RKO (cell line): ENCODE measurements at regions not wholly inside any gene's neighbourhood (a gene's known extent, or its start where the extent isn't known, plus 50 kb on each side); places are given as distances from the start of the nearest gene placed in this dataset.

Experiments
- DNase-seq: peaks from one replicate; pipeline ENCODE4 v3.0.0-alpha.2; 2016; ENCODE audit warnings: low spot score

DNA sequence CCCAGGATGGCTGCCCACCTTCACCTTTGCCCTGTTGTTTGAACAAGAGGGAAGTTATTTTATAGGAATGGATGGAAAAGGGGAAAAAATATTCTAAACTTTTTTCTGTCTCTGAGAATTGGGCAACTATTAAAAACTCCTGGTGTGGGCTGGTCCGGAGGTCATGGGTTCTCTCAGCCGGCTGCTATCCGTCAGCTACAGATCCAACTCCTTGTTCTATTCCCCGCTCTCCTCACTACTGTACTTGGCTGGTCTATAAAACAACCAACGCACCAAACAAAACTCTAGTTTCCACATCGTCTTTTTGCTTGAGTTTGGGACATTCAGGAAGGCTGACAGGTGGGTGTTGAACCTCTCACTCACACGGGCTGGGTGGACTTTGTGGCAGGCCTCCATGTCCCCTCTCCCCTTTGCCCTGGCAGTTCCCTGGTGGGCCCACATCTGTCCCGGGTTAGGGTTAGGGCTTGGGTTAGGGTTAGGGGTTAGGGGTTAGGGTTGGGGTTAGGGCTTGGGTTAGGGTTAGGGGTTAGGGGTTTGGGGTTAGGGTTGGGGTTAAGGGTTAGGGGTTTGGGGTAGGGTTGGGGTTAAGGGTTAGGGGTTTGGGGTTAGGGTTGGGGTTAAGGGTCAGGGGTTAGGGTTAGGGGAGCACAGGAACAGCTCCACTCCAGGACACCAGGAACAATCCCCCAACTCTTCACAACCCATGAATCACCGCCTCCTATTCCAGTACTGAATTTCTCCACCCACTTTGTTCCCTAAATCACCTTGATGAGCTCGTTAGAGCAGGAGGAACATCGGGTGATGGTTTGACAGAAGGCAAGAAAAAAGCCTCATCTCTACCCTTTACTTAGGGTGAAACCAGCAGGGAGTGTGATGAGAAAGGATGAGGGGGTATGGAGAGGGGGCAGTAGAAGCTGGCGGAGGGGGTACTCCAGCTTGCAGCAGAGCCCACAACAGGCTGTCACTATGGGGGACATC, 302.1 kb upstream of the IRX4 start:
- no peak for DNase-seq

DNA sequence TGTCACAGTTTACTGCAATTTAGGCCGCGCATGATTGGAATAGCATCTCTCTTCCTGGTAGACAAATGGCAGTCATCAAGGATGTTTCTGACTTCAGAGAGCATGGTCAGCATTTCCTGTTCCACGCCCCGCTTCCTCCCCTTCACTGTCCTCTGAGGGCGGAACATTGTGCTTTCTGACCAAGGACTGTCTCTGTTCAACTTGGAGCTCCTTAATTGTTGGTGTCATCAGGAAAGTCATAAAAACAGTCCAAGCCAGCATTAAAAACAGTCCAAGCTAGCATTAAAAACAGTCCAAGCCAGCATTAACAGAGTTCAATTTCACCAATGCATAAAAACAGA, 301.3 kb upstream of the IRX4 start:
- DNase-seq = no peak

DNA sequence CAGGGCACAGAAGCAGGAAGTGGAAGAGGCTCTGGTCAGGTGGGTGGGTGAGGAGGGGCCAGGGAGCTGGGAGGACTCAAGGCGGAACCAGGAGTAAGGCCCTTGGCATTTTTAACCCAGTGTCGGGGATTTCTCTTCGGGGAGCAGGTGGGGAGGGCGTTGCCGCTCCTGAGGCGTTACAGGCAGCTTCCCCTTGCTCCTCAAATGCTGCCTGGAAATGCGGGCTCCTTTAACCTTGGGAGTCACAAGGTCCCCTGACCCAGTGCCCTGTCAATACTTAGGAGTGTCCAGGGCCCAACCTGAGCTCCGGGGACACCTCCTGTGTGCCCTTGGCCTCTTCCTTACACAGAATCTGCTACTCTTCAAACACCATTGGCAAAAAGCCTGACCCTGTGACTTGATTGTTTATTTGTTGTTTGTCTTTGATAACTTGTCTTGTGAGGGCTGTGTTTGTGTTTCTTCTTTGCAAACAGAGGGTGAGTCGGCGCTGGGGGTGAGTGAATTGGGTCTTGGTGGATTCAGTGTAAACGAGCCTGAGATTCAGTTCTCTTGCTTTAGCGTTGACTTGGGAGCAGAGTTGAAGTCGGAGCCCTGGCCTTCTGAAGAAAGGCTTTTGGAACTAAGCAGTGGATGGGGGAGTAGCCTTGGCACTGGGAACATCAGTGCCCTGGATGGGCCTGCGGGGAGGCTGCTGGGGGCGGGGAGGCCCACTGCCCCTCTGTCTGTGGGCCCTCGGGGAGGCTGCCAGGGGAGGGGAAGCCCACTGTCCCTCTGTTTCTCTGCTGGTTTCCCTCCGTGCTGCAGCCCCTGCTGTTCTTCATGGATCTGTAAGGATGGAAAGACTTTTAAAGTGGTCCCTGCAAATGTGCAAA, 300.7 kb upstream of the IRX4 start:
- DNase-seq = no peak

- no peak for DNase-seq
Observed at GRCh38 chr5:2182020-2182419, 299.3 kb upstream of the IRX4 start.

DNA sequence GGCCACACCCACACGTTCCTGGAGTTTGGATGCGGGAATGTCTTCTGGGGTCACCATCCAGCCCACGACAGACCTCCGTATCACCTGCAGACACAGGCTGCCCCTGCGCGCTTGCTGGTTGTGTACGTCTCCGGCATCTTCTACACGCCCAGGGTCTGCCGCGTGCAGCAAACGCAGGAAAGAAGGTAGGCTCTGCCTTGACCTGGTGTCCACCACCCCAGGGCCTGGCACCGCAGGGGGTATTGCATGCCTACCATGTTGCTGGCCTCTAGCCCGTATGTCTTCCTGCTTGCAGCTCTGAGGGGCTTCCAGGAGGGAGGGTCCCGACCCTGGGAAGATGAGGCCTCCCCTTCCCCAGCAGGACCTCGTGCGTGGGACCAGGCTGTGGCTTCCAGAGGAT, 298.8 kb upstream of the IRX4 start:
- no peak for DNase-seq

DNA sequence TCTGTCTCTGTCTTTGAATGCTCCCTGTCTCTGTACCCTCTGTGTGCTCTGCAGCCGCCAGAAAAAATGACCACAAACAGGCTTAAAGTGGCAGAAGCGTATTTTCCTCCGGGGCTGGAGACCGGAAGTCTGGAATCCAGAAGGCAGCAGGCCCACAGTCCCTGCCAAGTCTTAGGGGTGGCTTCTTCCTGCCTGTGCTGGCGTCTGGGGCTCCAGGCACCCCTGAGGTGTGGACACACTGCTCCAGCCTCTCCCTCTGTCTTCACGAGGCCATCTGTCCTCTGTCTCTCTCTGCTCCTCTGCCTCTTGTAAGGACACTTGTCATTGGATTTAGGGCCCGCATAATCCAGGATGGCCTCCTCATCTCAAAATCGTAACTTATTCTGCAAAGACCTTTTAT, 298.4 kb upstream of the IRX4 start:
- no peak for DNase-seq

GRCh38 chr5:2180456-2180855, 297.7 kb upstream of the IRX4 start:
- no peak for DNase-seq

DNA sequence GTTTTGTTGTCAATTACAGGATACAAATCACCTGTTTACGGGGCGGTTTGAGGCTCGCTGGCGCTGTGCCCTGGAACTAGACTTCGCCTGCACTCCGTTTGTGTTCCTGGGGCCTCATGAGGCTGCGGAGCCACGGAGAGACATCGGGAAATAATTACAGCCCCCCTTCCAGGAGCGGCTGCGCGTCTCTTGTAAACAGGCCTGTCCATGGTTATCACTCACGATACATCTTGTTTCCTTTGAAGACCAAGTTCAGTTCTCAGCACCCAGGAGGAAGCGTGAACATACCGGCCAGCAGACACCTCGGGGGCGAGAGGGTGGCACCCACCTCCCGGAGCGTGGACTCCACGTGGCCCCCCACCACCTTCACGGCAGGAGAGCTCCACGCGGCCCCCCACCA, 297.1 kb upstream of the IRX4 start:
- DNase-seq = no peak

DNA sequence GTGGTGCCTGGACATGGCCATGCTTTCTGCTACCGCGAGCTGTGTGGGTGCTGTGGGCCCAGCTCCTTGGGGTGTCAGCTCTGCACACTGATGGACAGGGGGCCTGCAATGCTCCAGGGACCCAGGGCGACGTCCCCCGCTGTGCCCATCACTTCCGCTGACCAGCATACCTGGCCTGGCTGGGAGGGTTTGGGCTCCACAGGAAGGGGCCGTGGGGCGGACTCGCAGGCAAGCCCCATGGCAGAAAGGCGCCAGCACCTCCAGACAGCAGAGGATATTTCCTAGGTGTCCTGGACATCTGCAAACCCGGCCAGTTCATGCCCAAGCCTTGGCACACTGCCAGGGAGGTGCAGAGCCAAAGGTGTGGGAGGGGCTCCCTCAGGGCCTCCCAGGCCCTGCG, 295.8 kb upstream of the IRX4 start:
- DNase-seq = no peak

- no peak for DNase-seq
Observed at GRCh38 chr5:2178071-2178477, 295.3 kb upstream of the IRX4 start.

DNA sequence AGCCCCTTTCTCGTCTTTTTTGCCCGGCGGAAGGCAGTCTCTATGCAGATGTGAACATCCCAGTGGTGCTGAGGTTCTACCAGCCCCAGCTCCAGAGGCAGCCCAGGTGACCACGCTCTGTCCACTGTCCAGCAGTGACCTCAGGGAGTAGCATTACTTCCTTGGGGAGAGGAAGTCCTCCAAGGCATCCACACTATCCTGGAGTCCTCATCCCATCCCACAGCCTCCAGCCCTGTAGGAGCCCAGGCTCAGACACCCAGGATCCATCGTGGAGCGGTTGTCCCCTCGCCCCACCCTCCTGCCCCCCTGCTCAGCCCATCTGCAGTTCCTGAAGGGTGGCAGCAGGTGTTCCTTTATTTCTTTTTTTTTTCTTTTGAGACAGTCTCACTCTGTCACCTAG, 294.5 kb upstream of the IRX4 start:
- DNase-seq = no peak

GRCh38 chr5:2176581-2176980, 293.9 kb upstream of the IRX4 start:
- DNase-seq = no peak

DNA sequence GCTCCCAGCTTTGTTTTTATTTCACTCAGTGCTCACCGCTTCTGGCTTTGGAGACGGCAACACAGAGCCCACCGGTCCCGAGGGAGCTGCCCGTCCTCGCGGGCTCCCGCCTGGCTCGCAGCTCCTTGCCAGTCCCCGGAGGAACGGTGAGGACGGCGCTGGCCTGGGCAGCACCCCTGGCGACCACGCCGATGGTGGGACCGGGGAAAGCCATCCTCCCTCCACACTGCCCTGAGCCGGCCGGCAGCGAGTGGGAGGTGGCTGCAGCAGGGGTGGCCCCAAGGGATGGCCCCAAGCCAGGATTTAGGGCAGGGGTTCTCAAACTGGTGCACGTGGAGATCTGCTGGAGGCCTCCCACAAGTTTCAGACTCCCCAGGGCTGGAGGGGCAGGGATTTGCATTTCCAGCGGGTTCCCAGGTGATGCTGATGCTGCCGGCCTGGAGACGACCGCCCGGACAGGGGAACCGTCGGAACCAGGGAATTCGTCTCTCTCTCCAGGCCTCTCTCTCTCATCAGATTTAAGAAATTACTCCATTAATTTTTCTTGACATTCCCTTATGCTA, 293.2 kb upstream of the IRX4 start:
- DNase-seq = no peak

- no peak for DNase-seq
Observed at GRCh38 chr5:2175041-2175440, 292.3 kb upstream of the IRX4 start.

GRCh38 chr5:2174538-2174937, 291.8 kb upstream of the IRX4 start:
- no peak for DNase-seq

- no peak for DNase-seq
Observed at GRCh38 chr5:2173151-2173834, 290.6 kb upstream of the IRX4 start.

- no peak for DNase-seq
Observed at GRCh38 chr5:2172471-2172870, 289.7 kb upstream of the IRX4 start.

- DNase-seq = no peak
Observed at GRCh38 chr5:2170761-2171160, 288.0 kb upstream of the IRX4 start.

- DNase-seq = no peak
Observed at GRCh38 chr5:2169850-2170760, 287.4 kb upstream of the IRX4 start.

DNA sequence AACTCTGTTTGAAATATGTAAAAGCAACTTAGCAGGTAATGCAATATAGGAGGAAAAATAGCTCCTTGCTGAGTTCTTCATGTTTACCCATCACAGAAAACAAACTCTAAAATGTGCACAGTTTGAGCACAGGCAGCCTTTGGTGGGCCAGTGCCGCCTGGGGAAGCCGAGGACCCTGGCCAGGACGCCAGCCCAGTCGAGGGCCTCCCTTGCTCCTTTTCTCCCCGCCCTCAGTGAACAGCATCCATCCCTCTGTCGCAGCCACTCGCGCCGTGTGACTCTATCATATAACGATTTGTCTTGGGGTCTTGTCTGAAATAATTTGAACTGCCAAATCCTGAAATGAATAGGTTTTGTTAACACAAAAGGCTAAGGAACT, 286.7 kb upstream of the IRX4 start:
- no peak for DNase-seq
